AG08395 (cell line): ENCODE measurements at regions not wholly inside any gene's neighbourhood (a gene's known extent, or its start where the extent isn't known, plus 50 kb on each side); places are given as distances from the start of the nearest gene placed in this dataset.

Source experiments
- DNase-seq: peaks from one replicate; pipeline ENCODE4 v3.0.0; 2012; ENCODE audit warnings: mixed read lengths, low spot score

DNA sequence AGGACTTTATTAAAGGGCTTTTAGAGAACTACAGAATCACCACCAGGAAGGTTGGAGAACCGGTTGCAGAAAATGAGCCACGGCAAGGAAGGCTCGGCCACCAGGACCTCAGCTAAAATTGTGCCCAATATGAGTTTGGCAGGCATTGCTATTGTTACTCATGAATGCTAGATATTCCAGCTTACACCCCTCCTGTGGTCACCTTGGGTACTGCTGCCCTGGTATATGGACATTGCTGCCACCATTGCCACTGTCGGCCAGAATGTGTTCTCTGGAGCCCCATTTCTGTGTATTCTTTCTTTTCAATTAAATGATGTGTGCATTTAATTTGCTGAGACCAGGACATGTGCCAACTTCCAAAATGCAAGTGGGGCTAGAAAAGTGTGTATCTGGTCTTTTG is 626.7 kb upstream of the BOD1L1 start:
- peak; percentile 38 for DNase-seq

- no peak for DNase-seq
Observed at GRCh38 chr4:14254926-14255325, 627.4 kb upstream of the BOD1L1 start.

DNA sequence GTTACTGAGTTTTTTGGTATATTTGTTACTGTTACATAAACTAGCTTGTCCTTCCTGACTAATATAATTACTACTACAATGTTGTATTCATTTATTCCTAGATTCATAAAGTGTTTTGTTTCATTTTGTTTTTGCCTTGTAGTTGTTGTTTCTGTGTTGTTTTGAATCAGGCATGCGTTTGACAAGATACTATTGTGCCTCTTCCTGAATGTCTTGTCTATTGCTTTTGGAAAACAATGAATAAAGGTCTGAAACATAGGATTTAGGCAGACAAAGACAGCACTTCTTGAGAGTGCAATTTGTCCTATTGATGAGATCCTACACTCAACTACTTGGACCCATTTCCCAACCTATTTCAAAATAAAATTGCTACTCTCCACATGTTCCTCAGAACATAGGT is 630.4 kb upstream of the BOD1L1 start:
- no peak for DNase-seq

DNA sequence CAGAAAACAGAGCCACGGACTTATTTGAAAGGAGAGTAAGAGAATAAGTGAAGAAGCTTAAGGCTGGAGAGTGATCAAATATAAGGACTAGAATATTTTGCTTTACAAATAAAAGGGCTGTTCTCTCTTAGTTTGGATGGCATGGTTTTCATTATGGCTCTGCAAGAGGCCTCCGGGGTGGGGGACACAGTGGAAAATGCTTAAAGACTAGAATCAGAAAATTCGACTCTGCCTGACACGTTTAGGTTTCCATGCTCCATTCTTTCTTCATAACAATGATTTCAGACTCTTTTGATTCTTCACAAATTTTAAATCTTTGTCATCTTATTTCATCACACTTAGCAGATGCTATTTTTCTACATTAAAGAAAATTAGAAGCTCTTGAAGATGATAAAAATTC is 632.4 kb upstream of the BOD1L1 start:
- DNase-seq: no peak

DNA sequence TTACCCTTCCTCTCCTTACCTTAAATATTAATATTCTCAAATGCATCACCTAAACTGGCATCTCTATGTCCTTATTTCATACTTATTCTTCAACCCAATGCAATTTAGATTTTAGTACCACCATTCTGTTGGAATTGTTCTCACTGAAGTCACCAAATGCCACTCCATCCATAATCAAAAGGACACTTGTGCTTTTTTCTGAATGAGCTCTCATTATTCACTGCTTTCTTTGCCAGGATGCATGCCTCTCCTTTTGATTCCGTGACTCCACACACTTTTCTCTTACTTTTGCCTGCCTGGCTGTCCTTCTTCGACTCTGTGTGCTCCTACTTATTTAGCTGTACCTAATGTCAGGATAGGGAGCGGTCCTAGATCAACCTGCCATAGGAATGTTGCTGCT is 633.1 kb upstream of the BOD1L1 start:
- no peak for DNase-seq

DNA sequence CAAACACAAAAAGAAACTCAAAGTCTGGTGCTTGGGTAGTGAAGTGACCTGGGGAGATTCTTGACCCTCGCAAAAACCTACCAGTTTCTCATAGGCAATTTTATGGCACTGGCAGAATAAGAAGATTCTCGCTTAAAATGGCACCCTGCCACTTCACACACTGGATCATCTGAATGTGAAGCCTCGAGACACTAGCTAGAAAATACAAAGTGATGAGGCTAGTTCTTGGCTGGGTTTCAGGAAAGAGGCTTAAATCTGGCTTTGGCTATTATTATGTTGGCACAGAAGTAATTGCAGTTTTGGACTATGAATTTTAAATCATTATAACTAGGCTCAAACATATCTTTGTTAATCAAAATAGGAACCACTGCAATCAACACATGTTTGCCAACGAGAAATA is 634.7 kb upstream of the BOD1L1 start:
- no peak for DNase-seq

DNA sequence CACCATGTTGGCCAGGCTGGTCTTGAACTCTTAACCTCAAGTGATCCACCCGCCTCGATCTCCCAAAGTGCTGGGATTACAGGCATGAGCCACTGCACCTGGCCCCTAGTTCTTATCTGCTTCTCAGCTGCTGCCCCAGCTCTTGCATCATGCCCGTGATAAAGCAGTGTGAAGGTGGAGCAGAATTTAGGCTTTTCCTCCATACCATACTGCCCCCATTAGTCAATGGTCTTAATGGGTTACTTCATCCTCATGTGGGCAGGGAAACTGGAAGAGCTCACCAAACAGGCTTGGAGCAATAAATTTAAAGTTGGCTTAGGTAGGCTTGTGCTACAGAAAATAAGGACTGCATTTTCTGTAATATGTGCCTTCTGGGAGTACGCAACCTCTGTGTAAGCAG is 636.9 kb upstream of the BOD1L1 start:
- DNase-seq: no peak

DNA sequence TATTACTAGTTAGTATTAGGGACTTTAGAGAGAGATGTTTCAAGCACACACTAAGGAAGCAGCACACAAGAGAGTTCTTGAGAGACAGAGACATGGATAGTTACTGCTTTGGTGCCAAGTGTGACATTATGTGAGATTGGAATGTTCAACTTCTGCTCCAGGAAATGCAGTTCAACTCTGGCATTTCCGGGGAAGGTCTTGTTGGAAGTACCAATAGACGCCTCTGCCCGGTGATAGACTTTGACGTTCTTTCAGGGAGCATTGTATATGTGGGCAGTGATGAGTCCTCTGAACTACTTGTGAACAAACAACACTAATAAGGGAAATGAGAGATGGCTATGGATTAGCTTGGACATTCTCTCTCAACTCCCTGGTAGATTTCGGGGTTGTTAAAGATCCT is 638.1 kb upstream of the BOD1L1 start:
- DNase-seq: no peak

GRCh38 chr4:14267373-14268060 is 640.0 kb upstream of the BOD1L1 start:
- DNase-seq: no peak

DNA sequence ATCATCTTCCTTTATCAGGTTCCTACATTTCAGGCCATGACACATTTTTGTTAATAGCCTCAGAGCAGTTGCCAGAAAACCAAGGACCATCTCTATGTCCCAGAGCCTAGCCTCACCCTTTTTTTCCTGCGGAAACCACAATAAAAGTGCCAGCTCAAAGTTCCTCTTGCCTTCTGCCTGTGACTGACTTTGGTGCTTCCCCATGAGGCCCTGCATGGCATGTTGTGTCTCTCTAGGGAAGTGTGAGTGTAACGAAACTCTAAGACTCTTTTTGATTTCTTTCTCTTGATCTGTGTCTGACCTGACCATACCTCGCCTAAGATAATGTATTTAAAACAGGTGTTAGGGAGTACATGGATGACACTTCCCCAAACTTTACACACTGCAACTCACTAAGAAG is 642.3 kb upstream of the BOD1L1 start:
- no peak for DNase-seq

DNA sequence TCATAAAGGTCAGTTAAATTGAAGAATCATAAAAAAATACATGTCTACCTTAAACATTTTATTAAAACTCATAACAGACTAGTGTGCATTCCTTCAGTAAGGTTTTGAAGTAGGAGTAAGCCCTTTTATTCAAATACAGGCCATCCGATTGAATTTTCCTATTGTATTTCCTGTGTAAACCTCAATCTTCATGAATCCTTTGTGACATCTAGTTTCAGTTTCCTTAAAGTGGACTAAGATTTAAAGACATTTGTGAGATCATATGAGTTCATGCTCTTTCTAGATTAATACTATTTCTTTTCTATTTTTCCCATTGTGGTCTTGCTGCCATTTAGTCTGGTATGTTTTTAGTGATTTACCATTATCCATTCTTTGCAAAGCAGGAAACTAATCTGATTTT is 644.7 kb upstream of the BOD1L1 start:
- no peak for DNase-seq

DNA sequence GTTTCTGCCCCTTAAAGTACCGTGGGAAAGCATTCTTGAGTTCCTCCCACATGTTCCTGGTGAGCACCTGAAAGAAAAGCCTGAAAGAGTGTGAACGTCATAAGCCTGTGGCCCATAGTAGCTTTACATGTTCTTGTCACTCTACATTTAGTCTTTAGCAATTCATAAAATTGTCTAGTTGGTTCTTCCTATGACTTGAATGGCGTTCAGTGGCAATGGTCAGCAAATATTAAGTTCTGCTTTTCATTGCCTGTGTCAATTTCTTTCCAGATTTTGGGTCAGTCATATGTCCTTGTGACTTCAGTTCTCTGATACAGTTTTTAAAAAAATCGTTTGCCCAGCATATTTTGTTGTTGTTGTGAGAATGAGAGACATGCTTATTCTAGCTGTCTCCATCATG is 650.0 kb upstream of the BOD1L1 start:
- DNase-seq: no peak

GRCh38 chr4:14280567-14280966 is 653.0 kb upstream of the BOD1L1 start:
- DNase-seq: no peak

DNA sequence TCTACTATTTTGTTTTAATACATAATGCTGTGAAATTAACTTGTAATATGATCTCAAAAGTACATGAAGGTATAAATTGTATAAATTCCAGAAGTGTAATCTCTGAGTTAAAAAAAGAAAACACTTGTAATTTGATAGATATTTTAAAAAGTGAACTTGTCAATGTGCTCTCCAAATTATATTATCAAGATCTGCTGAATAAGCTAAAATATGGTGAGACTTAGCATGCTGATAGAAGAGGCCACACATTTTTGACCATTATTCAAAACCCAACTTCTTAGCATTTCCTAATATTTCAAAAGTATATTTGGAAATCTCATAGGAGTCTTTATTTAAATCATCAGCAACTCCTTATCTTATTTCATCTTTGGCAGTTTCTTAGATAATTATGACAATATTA is 657.1 kb upstream of the BOD1L1 start:
- DNase-seq: no peak

DNA sequence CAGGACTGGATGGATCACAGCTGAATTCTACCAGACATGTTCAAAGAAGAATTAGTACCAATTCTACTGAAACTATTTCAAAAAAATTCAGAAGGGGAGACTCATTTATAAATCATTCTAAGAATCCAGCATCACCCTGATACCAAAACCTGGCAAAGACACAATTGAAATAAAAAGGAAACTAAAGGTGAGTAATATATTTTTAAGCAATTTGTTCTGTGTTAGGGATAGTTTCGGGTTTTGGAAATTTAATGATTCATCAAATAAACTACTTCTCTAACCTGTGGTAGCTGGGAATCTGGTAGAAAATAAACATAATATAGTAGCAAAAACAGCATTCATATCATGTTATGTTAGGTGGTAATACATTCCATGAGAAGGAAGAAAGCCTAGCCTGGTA is 662.2 kb upstream of the BOD1L1 start:
- DNase-seq: no peak

- DNase-seq: no peak
Observed at GRCh38 chr4:14293582-14293981, 666.1 kb upstream of the BOD1L1 start.

- peak; percentile 2 for DNase-seq
Observed at GRCh38 chr4:14294611-14295010, 667.1 kb upstream of the BOD1L1 start.

- DNase-seq: no peak
Observed at GRCh38 chr4:14299166-14299565, 671.6 kb upstream of the BOD1L1 start.

DNA sequence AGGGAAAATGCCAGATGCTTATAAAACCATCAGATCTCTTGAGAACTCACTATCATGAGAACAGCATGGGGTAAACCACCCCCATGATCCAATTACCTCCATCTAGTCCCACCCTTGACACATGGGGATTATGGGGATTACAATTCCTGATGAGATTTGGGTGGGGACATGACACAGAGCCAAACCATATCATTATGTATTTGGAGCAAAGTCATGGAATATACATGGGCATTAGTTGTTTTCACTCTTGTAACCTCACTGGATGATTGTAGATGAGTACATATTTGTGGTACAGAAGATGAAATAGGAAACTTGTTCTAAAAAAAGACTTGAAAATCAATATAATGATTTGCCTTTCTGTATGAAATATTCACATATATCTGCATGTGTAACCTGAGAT is 674.5 kb upstream of the BOD1L1 start:
- no peak for DNase-seq

DNA sequence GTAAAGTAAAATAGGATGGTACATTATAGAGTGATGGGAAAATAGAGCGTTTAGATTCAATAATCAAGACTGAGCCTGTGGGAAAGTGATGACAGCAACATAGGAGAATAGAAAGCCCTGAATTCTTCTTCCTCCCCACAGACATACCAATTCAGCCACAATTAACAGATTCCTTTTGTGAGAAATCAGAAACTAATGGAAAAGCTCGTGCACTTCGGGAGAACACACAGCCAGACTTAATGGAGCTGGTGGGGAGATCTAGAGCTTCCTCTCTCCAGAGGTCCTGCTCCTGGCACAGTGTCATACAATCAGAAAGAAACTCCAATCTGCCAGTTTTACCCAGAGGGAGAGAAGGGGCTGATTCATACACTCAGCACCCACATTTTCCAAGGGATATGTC is 676.3 kb upstream of the BOD1L1 start:
- no peak for DNase-seq

- DNase-seq: no peak
Observed at GRCh38 chr4:14308229-14308651, 680.7 kb upstream of the BOD1L1 start.

DNA sequence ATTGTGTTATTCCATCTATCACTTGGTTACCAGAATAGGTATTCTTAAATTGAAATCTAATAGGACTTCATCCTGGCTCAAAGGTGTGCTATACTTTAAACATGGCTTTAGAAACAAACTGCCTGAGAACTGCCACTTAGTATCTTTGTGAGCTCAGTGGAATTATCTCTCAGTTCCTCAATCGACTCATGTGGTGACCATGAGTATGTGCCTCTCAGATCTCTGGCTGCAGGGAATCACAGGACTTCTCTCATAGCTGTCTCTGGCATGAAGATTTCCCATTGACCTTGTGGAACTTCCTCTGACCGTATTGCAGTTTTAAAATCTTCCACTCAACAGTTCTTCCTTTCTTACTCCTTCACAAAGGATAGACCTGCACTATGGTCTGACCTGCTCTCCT is 681.9 kb upstream of the BOD1L1 start:
- DNase-seq: no peak

DNA sequence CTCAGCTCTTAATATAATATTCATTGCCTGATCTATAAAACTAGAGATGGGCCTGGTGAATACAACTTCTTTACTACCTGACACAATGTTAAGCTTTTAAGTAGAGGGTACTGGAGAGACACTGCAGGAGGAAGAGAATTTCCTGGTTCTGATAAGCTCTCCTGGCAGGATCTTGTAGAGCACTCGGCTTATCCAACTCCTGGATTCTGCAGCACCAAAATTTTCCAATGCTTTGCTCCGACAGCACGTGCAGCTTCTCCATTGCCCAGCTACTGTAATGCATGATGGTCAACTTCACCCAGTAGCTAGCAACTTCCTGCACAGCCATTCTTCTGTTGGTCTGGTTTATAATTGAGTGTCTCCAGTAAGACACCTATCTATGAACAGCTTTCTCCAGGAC is 686.2 kb upstream of the BOD1L1 start:
- no peak for DNase-seq

DNA sequence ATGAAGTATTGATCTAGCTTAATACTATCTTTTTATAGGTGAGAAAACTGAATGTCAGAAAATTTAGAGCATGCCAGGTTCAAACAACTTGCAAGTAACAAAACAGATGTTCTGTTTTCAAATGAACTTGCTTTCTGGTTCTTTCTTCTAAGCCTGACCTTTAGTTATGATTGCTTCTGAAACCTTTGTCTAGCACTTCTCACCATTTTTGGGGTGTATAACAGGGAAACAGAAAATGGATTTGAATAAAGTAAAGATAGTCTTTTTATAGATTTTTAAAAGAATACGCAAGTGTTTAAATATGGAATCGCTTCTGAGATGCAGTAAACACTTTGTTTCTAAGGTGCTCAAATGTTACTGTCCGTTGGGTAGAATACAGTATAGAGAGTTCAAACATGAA is 687.2 kb upstream of the CPEB2 start:
- no peak for DNase-seq

- DNase-seq: no peak
Observed at GRCh38 chr4:14317351-14317750, 684.9 kb upstream of the CPEB2 start.
